Endothelial cell of umbilical vein (primary cell): ENCODE measurements at regions not wholly inside any gene's neighbourhood (a gene's known extent, or its start where the extent isn't known, plus 50 kb on each side); places are given as distances from the start of the nearest gene placed in this dataset.

Source experiments
- BruUV-seq: library from RNA; stranded (reverse); fragments of 400-500 nt; replicated peaks from 2 replicates; lab custom pipeline; 2021; lab: Mats Ljungman, UMichigan
- CTCF ChIA-PET: fragments of 300-600, 350-600 bp; sonication (Branson Sonifier 250); formaldehyde crosslinking; loops from one replicate; lab custom pipeline; 2021; ENCODE audit warnings: antibody characterized with exemption, inconsistent platforms; lab: Charles Lee
- POLR2A ChIA-PET: fragments of 300-600, 350-600 bp; sonication (Branson Sonifier 250); formaldehyde crosslinking; loops from one replicate; lab custom pipeline; 2021; ENCODE audit warnings: antibody characterized with exemption, inconsistent platforms; lab: Charles Lee
- DNase-seq: peaks from one replicate; pipeline ENCODE4 v3.0.0-alpha.2; 2011; ENCODE audit warnings: low read depth, low spot score
- FAIRE-seq: peaks from 2 replicates; lab custom pipeline; 2011; peaks lifted over from hg19 to GRCh38; lab: Jason Lieb, UNC
- H2AFZ ChIP-seq: 2 replicates; pipeline ENCODE4 v1.6.0; 2012; ENCODE audit warnings: low read depth, low read length, control low read depth, inconsistent platforms
- H3K27ac ChIP-seq: 2 replicates; pipeline ENCODE4 v1.5.1; 2011; ENCODE audit warnings: low read depth, mild to moderate bottlenecking, control low read depth, low read length, moderate library complexity; ENCODE audit not compliant: insufficient read depth
- H3K27me3 ChIP-seq, 2 experiments: 2 replicates each; pipeline versions ENCODE4 v1.6.0 to v1.6.1; 2011; ENCODE audit warnings: low read length in 2 of 2, mixed read lengths in 1 of 2; ENCODE audit not compliant: control insufficient read depth in 2 of 2, insufficient read depth in 2 of 2
- H3K36me3 ChIP-seq, 2 experiments: 2 replicates in 1 of 2; 3 replicates in 1 of 2; pipeline ENCODE4 v1.5.1; 2011; ENCODE audit warnings: low read length in 2 of 2, mild to moderate bottlenecking in 1 of 2, moderate library complexity in 1 of 2; ENCODE audit not compliant: control insufficient read depth in 2 of 2, insufficient read depth in 2 of 2; ENCODE audit errors: extremely low read depth in 1 of 2
- H3K4me1 ChIP-seq: 3 replicates; pipeline ENCODE4 v1.5.1; 2011; ENCODE audit warnings: mild to moderate bottlenecking, low read length; ENCODE audit not compliant: control insufficient read depth, insufficient read depth; ENCODE audit errors: extremely low read depth
- H3K4me2 ChIP-seq: 2 replicates; pipeline ENCODE4 v1.6.1; 2011; ENCODE audit warnings: low read length, control low read depth, mixed read lengths; ENCODE audit not compliant: insufficient read depth
- H3K4me3 ChIP-seq, 3 experiments: fragments of 200-600 bp in 1 of 3; sonication (generic), shearing (Covaris generic) in 1 of 3; replicated peaks in 1 of 3; 2 replicates each; pipeline ENCODE4 v1.5.1; 2011 to 2016; ENCODE audit warnings: control low read depth in 3 of 3, low read length in 3 of 3, mild to moderate bottlenecking in 2 of 3, inconsistent platforms in 1 of 3, low read depth in 1 of 3, moderate library complexity in 1 of 3; ENCODE audit not compliant: insufficient read depth in 1 of 3
- H3K79me2 ChIP-seq: 2 replicates; pipeline ENCODE4 v1.6.0; 2012; ENCODE audit warnings: low read length, inconsistent platforms; ENCODE audit not compliant: control insufficient read depth, insufficient read depth
- H3K9ac ChIP-seq: replicated peaks from 2 replicates; pipeline ENCODE3; 2011; ENCODE audit warnings: low read length, control low read depth; ENCODE audit not compliant: insufficient read depth; ENCODE audit errors: extremely low read depth
- H3K9me1 ChIP-seq: replicated peaks from 3 replicates; pipeline ENCODE4 v1.6.0; 2011; ENCODE audit warnings: mild to moderate bottlenecking, low read length; ENCODE audit not compliant: control insufficient read depth, insufficient read depth; ENCODE audit errors: extremely low read depth
- H3K9me3 ChIP-seq: replicated peaks from 2 replicates; pipeline ENCODE4 v1.5.1; 2012; ENCODE audit warnings: low read length, inconsistent platforms; ENCODE audit not compliant: control insufficient read depth, insufficient read depth
- H4K20me1 ChIP-seq: replicated peaks from 2 replicates; pipeline ENCODE3; 2011; ENCODE audit warnings: mild to moderate bottlenecking, low read length; ENCODE audit not compliant: control insufficient read depth, insufficient read depth; ENCODE audit errors: extremely low read depth
- EZH2 ChIP-seq: IDR thresholded peaks from 2 replicates; pipeline ENCODE4 v1.6.1; 2012; ENCODE audit warnings: borderline replicate concordance, low read depth, mild to moderate bottlenecking, moderate library complexity, low read length, inconsistent platforms; ENCODE audit not compliant: severe bottlenecking
- FOS ChIP-seq: IDR thresholded peaks from 2 replicates; pipeline ENCODE4 v1.6.1; 2011; ENCODE audit warnings: mild to moderate bottlenecking, low read length, moderate library complexity, borderline replicate concordance; ENCODE audit not compliant: insufficient read depth
- GATA2 ChIP-seq: IDR thresholded peaks from 2 replicates; pipeline ENCODE4 v1.7.0; 2011; ENCODE audit warnings: low read depth, mild to moderate bottlenecking, moderate library complexity, mixed read lengths, low read length; ENCODE audit not compliant: insufficient read length, insufficient read depth
- JUN ChIP-seq: IDR thresholded peaks from 2 replicates; pipeline ENCODE4 v1.6.1; 2011; ENCODE audit warnings: borderline replicate concordance, low read depth; ENCODE audit not compliant: insufficient read length, insufficient read depth
- MAX ChIP-seq: IDR thresholded peaks from 2 replicates; pipeline ENCODE4 v1.6.1; 2011; ENCODE audit not compliant: insufficient read depth, insufficient read length
- MYC ChIP-seq: IDR thresholded peaks from one replicate; pipeline ENCODE4 v1.6.1; 2011; ENCODE audit warnings: mild to moderate bottlenecking, low read depth, low read length
- POLR2A ChIP-seq: IDR thresholded peaks from 2 replicates; pipeline ENCODE4 v1.6.1; 2012; ENCODE audit warnings: low read depth, mild to moderate bottlenecking, control low read depth, low read length
- POLR2AphosphoS5 ChIP-seq: IDR thresholded peaks from 2 replicates; pipeline ENCODE4 v1.6.1; 2012; ENCODE audit warnings: low read depth, mild to moderate bottlenecking, control low read depth, low read length, moderate library complexity; ENCODE audit not compliant: insufficient read depth
- dilution Hi-C: fragments of 300-500 bp; cut with MboI; formaldehyde crosslinking; loops from one replicate; pipeline ENCODE4 v1.15.0; 2019; ENCODE audit warnings: low sequenced_read_pairs; ENCODE audit not compliant: extremely low pct_ligation_motif_present
- intact Hi-C: fragments of 100-400 bp; cut with micrococcal nuclease; formaldehyde crosslinking; loops from one replicate; pipeline ENCODE4 v1.10.0; 2022
- TF ChIP-seq, protein P1 (sequence below), 2 donors: IDR thresholded peaks; 1 replicate in 1 of 2; 2 replicates in 1 of 2; pipeline ENCODE4 v1.5.1; 2011; ENCODE audit warnings: low read length in 2 of 2, mild to moderate bottlenecking in 2 of 2, moderate library complexity in 2 of 2, control low read depth in 1 of 2, inconsistent platforms in 1 of 2, low read depth in 1 of 2; ENCODE audit not compliant: insufficient read depth in 1 of 2; ENCODE audit errors: extremely low read depth in 1 of 2

- no peak overlapping the region for H3K4me2 ChIP-seq
- intact Hi-C loops (no loop called here), dilution Hi-C loops (no loop called here)
- FAIRE-seq (no peak), DNase-seq (no peak)
- CTCF ChIA-PET, result interaction anchor here (1.2 kb wide), 1 partner anchor 8 kb away, joined by 5 read pairs; no protein-coding TSS in a partner anchor
- H3K27me3 ChIP-seq, result no peaks in the 10 kb centered on the region
- no TSS peak for BruUV-seq
- TF ChIP-seq MYC (no peak), JUN (no peak), MAX (no peak), POLR2AphosphoS5 (no peak), EZH2 (no peak), POLR2A (no peak), GATA2 (no peak), FOS (no peak)
- TF ChIP-seq, protein P1, sequence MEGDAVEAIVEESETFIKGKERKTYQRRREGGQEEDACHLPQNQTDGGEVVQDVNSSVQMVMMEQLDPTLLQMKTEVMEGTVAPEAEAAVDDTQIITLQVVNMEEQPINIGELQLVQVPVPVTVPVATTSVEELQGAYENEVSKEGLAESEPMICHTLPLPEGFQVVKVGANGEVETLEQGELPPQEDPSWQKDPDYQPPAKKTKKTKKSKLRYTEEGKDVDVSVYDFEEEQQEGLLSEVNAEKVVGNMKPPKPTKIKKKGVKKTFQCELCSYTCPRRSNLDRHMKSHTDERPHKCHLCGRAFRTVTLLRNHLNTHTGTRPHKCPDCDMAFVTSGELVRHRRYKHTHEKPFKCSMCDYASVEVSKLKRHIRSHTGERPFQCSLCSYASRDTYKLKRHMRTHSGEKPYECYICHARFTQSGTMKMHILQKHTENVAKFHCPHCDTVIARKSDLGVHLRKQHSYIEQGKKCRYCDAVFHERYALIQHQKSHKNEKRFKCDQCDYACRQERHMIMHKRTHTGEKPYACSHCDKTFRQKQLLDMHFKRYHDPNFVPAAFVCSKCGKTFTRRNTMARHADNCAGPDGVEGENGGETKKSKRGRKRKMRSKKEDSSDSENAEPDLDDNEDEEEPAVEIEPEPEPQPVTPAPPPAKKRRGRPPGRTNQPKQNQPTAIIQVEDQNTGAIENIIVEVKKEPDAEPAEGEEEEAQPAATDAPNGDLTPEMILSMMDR (IDR thresholded peaks at IDR 0.05; ENCODE audit: extremely low read depth in 1 of 2, insufficient read depth in 1 of 2, low read depth in 1 of 2, low read length in 2 of 2), result no peak
- H2AFZ ChIP-seq, result no peak overlapping the region
- H4K20me1 ChIP-seq, result no peaks in the 10 kb centered on the region
- no peak overlapping the region for H3K4me3 ChIP-seq
- no peaks in the 10 kb centered on the region for H3K79me2 ChIP-seq
- H3K9me3 ChIP-seq, result no peaks in the 10 kb centered on the region
- POLR2A ChIA-PET, result no interaction called here
- no peaks in the 10 kb centered on the region for H3K4me1 ChIP-seq
- H3K27ac ChIP-seq, result no peak overlapping the region
- H3K36me3 ChIP-seq, result no peaks in the 10 kb centered on the region
- H3K9ac ChIP-seq, result no peak overlapping the region
- H3K9me1 ChIP-seq, result no peaks in the 10 kb centered on the region
These were observed 447.7 kb upstream of the FANCL start for GRCh38 chr2:58688813-58689212.
